ENCODE measurements at regions not wholly inside any gene's neighbourhood (a gene's known extent, or its start where the extent isn't known, plus 50 kb on each side); places are given as distances from the start of the nearest gene placed in this dataset.

GRCh38 chr20:11077226-11077625, 403.4 kb upstream of the JAG1 start:
- H3K4me3 ChIP-seq (ENCODE audit: low read depth, low read length), result no peak overlapping the region

- no peak overlapping the region for H3K4me3 ChIP-seq (ENCODE audit: low read depth, low read length)
These were observed 406.2 kb upstream of the JAG1 start for GRCh38 chr20:11080010-11080409.

GRCh38 chr20:11080781-11081377, 407.1 kb upstream of the JAG1 start:
- no peak overlapping the region for H3K4me3 ChIP-seq (ENCODE audit: low read depth, low read length)

GRCh38 chr20:11083841-11084240, 410.0 kb upstream of the JAG1 start:
- no peak overlapping the region for H3K4me3 ChIP-seq (ENCODE audit: low read depth, low read length)

GRCh38 chr20:11084508-11084907, 410.7 kb upstream of the JAG1 start:
- no peak overlapping the region for H3K4me3 ChIP-seq (ENCODE audit: low read depth, low read length)

GRCh38 chr20:11086970-11087369, 413.2 kb upstream of the JAG1 start:
- H3K4me3 ChIP-seq (ENCODE audit: low read depth, low read length), result no peak overlapping the region

GRCh38 chr20:11090751-11091150, 417.0 kb upstream of the JAG1 start:
- no peak overlapping the region for H3K4me3 ChIP-seq (ENCODE audit: low read depth, low read length)

GRCh38 chr20:11091511-11091910, 417.7 kb upstream of the JAG1 start:
- no peak overlapping the region for H3K4me3 ChIP-seq (ENCODE audit: low read depth, low read length)

GRCh38 chr20:11092151-11092550, 418.4 kb upstream of the JAG1 start:
- H3K4me3 ChIP-seq (ENCODE audit: low read depth, low read length), result no peak overlapping the region

- H3K4me3 ChIP-seq (ENCODE audit: low read depth, low read length), result no peak overlapping the region
These were observed 420.4 kb upstream of the JAG1 start for GRCh38 chr20:11094196-11094595.

GRCh38 chr20:11094711-11095110, 420.9 kb upstream of the JAG1 start:
- no peak overlapping the region for H3K4me3 ChIP-seq (ENCODE audit: low read depth, low read length)

- H3K4me3 ChIP-seq (ENCODE audit: low read depth, low read length), result no peak overlapping the region
These were observed 425.1 kb upstream of the JAG1 start for GRCh38 chr20:11098888-11099287.

- H3K4me3 ChIP-seq (ENCODE audit: low read depth, low read length), result no peak overlapping the region
These were observed 427.4 kb upstream of the JAG1 start for GRCh38 chr20:11101243-11101642.

- no peak overlapping the region for H3K4me3 ChIP-seq (ENCODE audit: low read depth, low read length)
These were observed 427.9 kb upstream of the JAG1 start for GRCh38 chr20:11101696-11102095.

GRCh38 chr20:11103866-11104265, 430.1 kb upstream of the JAG1 start:
- no peak overlapping the region for H3K4me3 ChIP-seq (ENCODE audit: low read depth, low read length)

GRCh38 chr20:11108102-11108810, 434.5 kb upstream of the JAG1 start:
- H3K4me3 ChIP-seq (ENCODE audit: low read depth, low read length), result no peak overlapping the region

- H3K4me3 ChIP-seq (ENCODE audit: low read depth, low read length), result no peak overlapping the region
These were observed 436.7 kb upstream of the JAG1 start for GRCh38 chr20:11110535-11110934.

- no peak overlapping the region for H3K4me3 ChIP-seq (ENCODE audit: low read depth, low read length)
These were observed 437.4 kb upstream of the JAG1 start for GRCh38 chr20:11111191-11111590.

GRCh38 chr20:11112832-11113231, 439.0 kb upstream of the JAG1 start:
- H3K4me3 ChIP-seq (ENCODE audit: low read depth, low read length), result no peak overlapping the region

- no peak overlapping the region for H3K4me3 ChIP-seq (ENCODE audit: low read depth, low read length)
These were observed 440.6 kb upstream of the JAG1 start for GRCh38 chr20:11114382-11114781.

GRCh38 chr20:11117808-11118528, 444.2 kb upstream of the JAG1 start:
- no peak overlapping the region for H3K4me3 ChIP-seq (ENCODE audit: low read depth, low read length)

- H3K4me3 ChIP-seq (ENCODE audit: low read depth, low read length), result no peak overlapping the region
These were observed 445.1 kb upstream of the JAG1 start for GRCh38 chr20:11118802-11119380.

Measured in iPS-11a (cell line).